OCI-LY1 (cell line): ENCODE measurements at regions not wholly inside any gene's neighbourhood (a gene's known extent, or its start where the extent isn't known, plus 50 kb on each side); places are given as distances from the start of the nearest gene placed in this dataset.

ENCODE experiments used
- H2AFZ ChIP-seq: fragments of 200-600 bp; sonication (generic), shearing (Covaris generic); 2 replicates; pipeline ENCODE4 v1.6.0; 2014; ENCODE audit warnings: antibody characterized with exemption, mild to moderate bottlenecking, low read length
- H3F3A ChIP-seq: fragments of 200-600 bp; sonication (generic), shearing (Covaris generic); 2 replicates; pipeline ENCODE4 v1.6.0; 2014; ENCODE audit warnings: mild to moderate bottlenecking, antibody characterized with exemption, low read length, moderate library complexity; ENCODE audit not compliant: insufficient read depth
- H3K27ac ChIP-seq: fragments of 200-600 bp; sonication (generic); 2 replicates; pipeline ENCODE4 v1.5.1; 2014; ENCODE audit warnings: low read length, mixed run types, mild to moderate bottlenecking, low read depth; ENCODE audit not compliant: poor library complexity, severe bottlenecking
- H3K27me3 ChIP-seq: fragments of 200-600 bp; sonication (generic); 2 replicates; pipeline ENCODE4 v1.6.0; 2014; ENCODE audit warnings: antibody characterized with exemption, mild to moderate bottlenecking, low read length, moderate library complexity; ENCODE audit not compliant: insufficient read depth
- H3K36me3 ChIP-seq: fragments of 200-600 bp; sonication (generic); 2 replicates; pipeline ENCODE4 v1.6.1; 2014; ENCODE audit warnings: mild to moderate bottlenecking, antibody characterized with exemption, low read length, moderate library complexity, mixed read lengths; ENCODE audit not compliant: insufficient read depth
- H3K4me1 ChIP-seq: fragments of 200-600 bp; sonication (generic); 2 replicates; pipeline ENCODE4 v1.5.1; 2014; ENCODE audit warnings: mild to moderate bottlenecking, low read length, moderate library complexity; ENCODE audit not compliant: insufficient read depth, severe bottlenecking
- H3K4me2 ChIP-seq: fragments of 200-600 bp; sonication (generic), shearing (Covaris generic); 2 replicates; pipeline ENCODE4 v1.6.1; 2014; ENCODE audit warnings: low read length
- H3K4me3 ChIP-seq: fragments of 200-600 bp; sonication (generic); 2 replicates; pipeline ENCODE4 v1.5.1; 2014; ENCODE audit warnings: low read length, low read depth, mild to moderate bottlenecking, mixed read lengths; ENCODE audit not compliant: poor library complexity, severe bottlenecking
- H3K79me2 ChIP-seq: fragments of 200-600 bp; shearing (Covaris generic); 2 replicates; pipeline ENCODE4 v1.6.1; 2016; ENCODE audit warnings: mixed run types, low read length, mixed read lengths; ENCODE audit not compliant: insufficient read depth
- H3K9ac ChIP-seq: fragments of 200-600 bp; sonication (generic), shearing (Covaris generic); 2 replicates; pipeline ENCODE4 v1.6.1; 2014; ENCODE audit warnings: mild to moderate bottlenecking, low read length, mixed read lengths
- H3K9me2 ChIP-seq: fragments of 200-600 bp; sonication (generic), shearing (Covaris generic); 2 replicates; pipeline ENCODE4 v1.6.1; 2014; ENCODE audit warnings: low read depth, mild to moderate bottlenecking, low read length, mixed read lengths
- H3K9me3 ChIP-seq: fragments of 200-600 bp; shearing (Covaris generic); 2 replicates; pipeline ENCODE4 v1.6.1; 2014; ENCODE audit warnings: low read length, mixed read lengths
- H4K20me1 ChIP-seq: fragments of 200-600 bp; sonication (generic), shearing (Covaris generic); 2 replicates; pipeline ENCODE4 v1.6.0; 2016; ENCODE audit warnings: mild to moderate bottlenecking, low read length; ENCODE audit not compliant: insufficient read depth
- CTCF ChIP-seq: fragments of 200-600 bp; sonication (generic), shearing (Covaris generic); IDR thresholded peaks from 2 replicates; pipeline ENCODE4 v1.5.1; 2017; ENCODE audit warnings: mild to moderate bottlenecking, antibody characterized with exemption, low read length, moderate library complexity, mixed read lengths
- EZH2 ChIP-seq: fragments of 200-600 bp; sonication (generic), shearing (Covaris generic); IDR thresholded peaks from 2 replicates; pipeline ENCODE4 v1.8.0; 2017; ENCODE audit warnings: borderline replicate concordance, mixed run types, mild to moderate bottlenecking, antibody characterized with exemption, low read length, moderate library complexity, mixed read lengths

- no peak overlapping the region for H3K4me2 ChIP-seq
- H3K9me2 ChIP-seq: no peaks in the 10 kb centered on the region
- no peak overlapping the region for H3K27ac ChIP-seq
- no peaks in the 10 kb centered on the region for H3K4me1 ChIP-seq
- no peak overlapping the region for H3K9ac ChIP-seq
- no peaks in the 10 kb centered on the region for H3K27me3 ChIP-seq
- H3K4me3 ChIP-seq: no peak overlapping the region
- H3F3A ChIP-seq: no peaks in the 10 kb centered on the region
- no peaks in the 10 kb centered on the region for H3K79me2 ChIP-seq
- H2AFZ ChIP-seq: no peak overlapping the region
- no peaks in the 10 kb centered on the region for H4K20me1 ChIP-seq
- TF ChIP-seq CTCF (no peak), EZH2 (no peak)
- no peaks in the 10 kb centered on the region for H3K9me3 ChIP-seq
- H3K36me3 ChIP-seq: no peaks in the 10 kb centered on the region
Observed at GRCh38 chr4:144300616-144301015, 160.1 kb upstream of the GYPA start.

DNA sequence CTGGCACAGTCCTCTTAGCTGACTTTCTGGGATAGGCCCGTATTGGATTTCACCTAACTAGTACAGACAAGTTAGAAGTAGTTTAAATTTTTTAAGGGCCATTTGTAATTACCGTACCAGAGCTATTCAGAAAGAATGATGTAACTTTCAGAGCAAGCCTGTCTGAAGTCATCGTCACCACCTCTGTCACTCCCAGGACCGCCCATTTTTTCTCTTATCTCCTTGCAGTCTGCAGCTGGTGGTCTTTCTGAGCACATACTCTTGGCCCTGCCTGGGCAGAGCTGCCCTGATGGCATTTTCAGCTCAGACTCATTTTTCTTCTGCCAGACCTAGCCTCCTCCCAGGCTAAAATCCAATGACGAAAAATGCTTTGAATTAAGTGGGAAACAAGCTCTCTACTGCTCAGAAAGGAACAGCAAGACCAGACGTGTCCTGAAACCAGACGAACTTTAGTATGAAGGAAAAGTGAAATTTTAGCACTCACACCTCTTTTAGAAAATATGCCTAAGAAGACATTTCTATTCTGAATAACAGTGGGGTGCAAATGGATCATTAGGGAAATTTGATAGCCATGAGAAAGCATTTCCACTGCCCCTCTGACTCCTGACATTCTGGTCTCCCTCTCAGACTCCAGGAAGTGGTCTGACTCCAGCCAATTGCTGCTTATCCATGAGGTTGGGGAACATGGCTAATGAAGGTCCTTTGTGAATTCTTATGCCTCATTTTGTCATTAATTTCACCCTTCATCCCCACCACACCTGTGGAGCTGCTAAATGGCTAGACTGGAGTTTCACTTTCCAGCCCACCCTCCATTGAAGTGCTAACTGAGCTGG lies 162.4 kb upstream of the GYPA start:
- Histone ChIP-seq H3K36me3 (no peaks in the 10 kb centered on the region), H3K4me3 (no peak overlapping the region), H3K27ac (no peak overlapping the region), H3F3A (no peaks in the 10 kb centered on the region), H3K4me1 (no peaks in the 10 kb centered on the region), H3K79me2 (no peaks in the 10 kb centered on the region), H3K9ac (no peak overlapping the region), H2AFZ (no peak overlapping the region), H3K4me2 (no peak overlapping the region), H3K27me3 (no peaks in the 10 kb centered on the region), H3K9me3 (no peaks in the 10 kb centered on the region), H3K9me2 (no peaks in the 10 kb centered on the region), H4K20me1 (no peaks in the 10 kb centered on the region)
- TF ChIP-seq EZH2: no peak
- TF ChIP-seq CTCF: no peak

DNA sequence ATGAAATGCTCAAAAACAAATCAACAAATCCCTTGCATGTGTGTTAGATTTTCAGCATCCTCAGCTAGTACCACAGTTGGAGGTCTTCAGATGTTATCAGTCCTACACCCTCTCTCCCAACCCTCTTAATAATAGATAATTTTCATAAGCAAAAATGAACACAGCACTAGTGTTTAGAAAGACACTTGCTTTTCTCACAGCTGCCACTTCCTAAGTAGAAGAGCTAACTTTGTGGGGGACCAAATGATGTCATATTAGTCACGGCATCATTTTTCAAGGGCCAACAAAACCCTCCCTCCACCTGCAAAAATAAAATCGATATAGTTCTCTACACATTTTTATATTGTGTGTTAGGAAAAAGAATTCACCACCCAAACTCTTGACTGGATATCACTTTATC lies 163.5 kb upstream of the GYPA start:
- no peaks in the 10 kb centered on the region for H3F3A ChIP-seq
- H3K9me3 ChIP-seq: no peaks in the 10 kb centered on the region
- no peak overlapping the region for H3K9ac ChIP-seq
- H3K27ac ChIP-seq: no peak overlapping the region
- H3K4me1 ChIP-seq: no peaks in the 10 kb centered on the region
- H3K9me2 ChIP-seq: no peaks in the 10 kb centered on the region
- no peaks in the 10 kb centered on the region for H3K27me3 ChIP-seq
- H4K20me1 ChIP-seq: no peaks in the 10 kb centered on the region
- H2AFZ ChIP-seq: no peak overlapping the region
- H3K4me3 ChIP-seq: no peak overlapping the region
- no peak overlapping the region for H3K4me2 ChIP-seq
- no peaks in the 10 kb centered on the region for H3K79me2 ChIP-seq
- no peaks in the 10 kb centered on the region for H3K36me3 ChIP-seq
- TF ChIP-seq EZH2 (no peak), CTCF (no peak)
